Activated CD8-positive, alpha-beta T cell treated with anti-CD3 and anti-CD28 coated beads for 36 hours (primary cell): ENCODE measurements at regions not wholly inside any gene's neighbourhood (a gene's known extent, or its start where the extent isn't known, plus 50 kb on each side); places are given as distances from the start of the nearest gene placed in this dataset.
A peak's percentile ranks its signal among the peaks of the same experiment; 100 is the strongest.

ENCODE experiments used
- ATAC-seq: fragments of 200-7000 bp; cut with Tn5 transposase; one replicate; pipeline ENCODE4 v1.10.0; 2021; ENCODE audit warnings: mild to moderate bottlenecking, moderate library complexity
- CTCF ChIA-PET: fragments of 350-600 bp; sonication (Branson Sonifier 250); formaldehyde crosslinking; loops from one replicate; lab custom pipeline; 2021; ENCODE audit warnings: antibody characterized with exemption; lab: Charles Lee
- POLR2A ChIA-PET: fragments of 350-600 bp; sonication (Branson Sonifier 250); formaldehyde crosslinking; loops from one replicate; lab custom pipeline; 2021; ENCODE audit warnings: antibody characterized with exemption; lab: Charles Lee
- DNase-seq: peaks from one replicate; pipeline ENCODE4 v3.0.0-alpha.2; 2020
- H3K27ac Mint-ChIP-seq: one replicate; pipeline ENCODE4 v1.8.0; 2021; ENCODE audit warnings: mild to moderate bottlenecking, mixed read lengths
- H3K27me3 Mint-ChIP-seq: one replicate; pipeline ENCODE4 v1.8.0; 2021; ENCODE audit warnings: mixed read lengths
- H3K36me3 Mint-ChIP-seq: one replicate; pipeline ENCODE4 v1.8.0; 2021; ENCODE audit warnings: low read depth, mixed read lengths
- H3K4me1 Mint-ChIP-seq: one replicate; pipeline ENCODE4 v1.8.0; 2021; ENCODE audit warnings: low read depth, mixed read lengths
- H3K4me3 Mint-ChIP-seq: one replicate; pipeline ENCODE4 v1.8.0; 2021; ENCODE audit warnings: mild to moderate bottlenecking, moderate library complexity, mixed read lengths
- H3K9me3 Mint-ChIP-seq: one replicate; pipeline ENCODE4 v1.8.0; 2021; ENCODE audit warnings: mixed read lengths
- CTCF ChIP-seq: fragments of 200-600 bp; IDR thresholded peaks from one replicate; pipeline ENCODE4 v1.8.0; 2022; ENCODE audit warnings: antibody characterized with exemption, mild to moderate bottlenecking
- intact Hi-C: fragments of 100-400 bp; cut with micrococcal nuclease; formaldehyde crosslinking; loops from one replicate; pipeline ENCODE4 v1.10.0; 2022

- intact Hi-C loops: no loop called here
- Mint-ChIP-seq H3K36me3 (peaks cover 7% of the 10 kb centered on the region), H3K27me3 (no peaks in the 10 kb centered on the region), H3K9me3 (no peaks in the 10 kb centered on the region), H3K27ac (peak overlapping the region; percentile 1), H3K4me1 (peaks cover 29% of the 10 kb centered on the region), H3K4me3 (no peak overlapping the region)
- no peak for ATAC-seq
- no peak for TF ChIP-seq CTCF
- DNase-seq: no peak
- CTCF ChIA-PET: no interaction called here
- POLR2A ChIA-PET: interaction anchor here (1.4 kb wide), 1 partner anchor 11 kb away, joined by 3 read pairs; no protein-coding TSS in a partner anchor
Measured at GRCh38 chr14:71536927-71537772, 395.1 kb upstream of the RGS6 start.

GRCh38 chr14:71538288-71538687 lies 393.9 kb upstream of the RGS6 start:
- DNase-seq: no peak
- Mint-ChIP-seq H3K27me3 (no peaks in the 10 kb centered on the region), H3K9me3 (no peaks in the 10 kb centered on the region), H3K27ac (no peak overlapping the region), H3K36me3 (peaks cover 3% of the 10 kb centered on the region), H3K4me1 (peaks cover 33% of the 10 kb centered on the region), H3K4me3 (no peak overlapping the region)
- CTCF ChIA-PET: interaction anchor here (0.7 to 0.9 kb wide), 2 partner anchors 16 to 66 kb away, joined by 3 read pairs; no protein-coding TSS in a partner anchor
- intact Hi-C loops: no loop called here
- no peak for TF ChIP-seq CTCF
- ATAC-seq: no peak
- POLR2A ChIA-PET: no interaction called here

- CTCF ChIA-PET: interaction anchor here (0.6 to 1.1 kb wide), 3 partner anchors 15 to 435 kb away, joined by 3 to 4 read pairs (median 3); no protein-coding TSS in a partner anchor
- H3K27ac Mint-ChIP-seq: no peak overlapping the region
- POLR2A ChIA-PET: interaction anchor here (0.6 kb wide), 1 partner anchor 43 kb away, joined by 3 read pairs; no protein-coding TSS in a partner anchor
- DNase-seq: no peak
- intact Hi-C loops: no loop called here
- H3K27me3 Mint-ChIP-seq: no peaks in the 10 kb centered on the region
- H3K36me3 Mint-ChIP-seq: no peaks in the 10 kb centered on the region
- H3K9me3 Mint-ChIP-seq: no peaks in the 10 kb centered on the region
- ATAC-seq: no peak
- H3K4me1 Mint-ChIP-seq: peaks cover 30% of the 10 kb centered on the region
- no peak overlapping the region for H3K4me3 Mint-ChIP-seq
- TF ChIP-seq CTCF: no peak
Measured at GRCh38 chr14:71538938-71539649, 393.1 kb upstream of the RGS6 start.

- no peaks in the 10 kb centered on the region for H3K36me3 Mint-ChIP-seq
- POLR2A ChIA-PET: no interaction called here
Measured at GRCh38 chr14:71539650-71540285, 392.5 kb upstream of the RGS6 start.

More at GRCh38 chr14:71539650-71540285, 392.5 kb upstream of the RGS6 start:
- TF ChIP-seq CTCF: no peak
- no peak overlapping the region for H3K4me3 Mint-ChIP-seq
- ATAC-seq: no peak
- H3K27me3 Mint-ChIP-seq: no peaks in the 10 kb centered on the region
- DNase-seq: no peak
- H3K9me3 Mint-ChIP-seq: no peaks in the 10 kb centered on the region
- H3K27ac Mint-ChIP-seq: no peak overlapping the region
- H3K4me1 Mint-ChIP-seq: peaks cover 30% of the 10 kb centered on the region
- intact Hi-C loops: no loop called here
- CTCF ChIA-PET: interaction anchor here (0.6 to 1.1 kb wide), 2 partner anchors 17 to 436 kb away, joined by 3 to 4 read pairs; no protein-coding TSS in a partner anchor
